ENCODE measurements at regions not wholly inside any gene's neighbourhood (a gene's known extent, or its start where the extent isn't known, plus 50 kb on each side); places are given as distances from the start of the nearest gene placed in this dataset.
"Not testable (repeated sequence)": the region's sequence is repeated elsewhere in the genome, so short reads cannot be mapped to it uniquely, and the experiment has no call there.

- no peak for DNase-seq (ENCODE audit: low read depth, low spot score)
- Mint-ChIP-seq H3K27me3 (ENCODE audit: low read depth) (peaks cover 3% of the 10 kb centered on the region), H3K36me3 (ENCODE audit: low read depth) (no peaks in the 10 kb centered on the region), H3K9me3 (no peaks in the 10 kb centered on the region), H3K4me1 (peaks cover 54% of the 10 kb centered on the region), H3K4me3 (no peak overlapping the region), H3K27ac (ENCODE audit: unreplicated experiment) (peak overlapping the region; percentile 70)
- TF ChIP-seq CTCF (conservative IDR thresholded peaks at IDR 0.05), result no peak
These were observed 92.9 kb downstream of the NPIPB11 start for GRCh38 chr16:29313559-29314048.

- Mint-ChIP-seq H3K27ac (ENCODE audit: unreplicated experiment) (peak overlapping the region; percentile 70), H3K27me3 (ENCODE audit: low read depth) (peaks cover 3% of the 10 kb centered on the region), H3K36me3 (ENCODE audit: low read depth) (no peaks in the 10 kb centered on the region), H3K4me3 (no peak overlapping the region), H3K4me1 (peaks cover 51% of the 10 kb centered on the region), H3K9me3 (no peaks in the 10 kb centered on the region)
- no peak for TF ChIP-seq CTCF (conservative IDR thresholded peaks at IDR 0.05)
- DNase-seq (ENCODE audit: low read depth, low spot score), result no peak
These were observed 93.5 kb downstream of the NPIPB11 start for GRCh38 chr16:29312835-29313558.

GRCh38 chr16:29312345-29312675 is 94.2 kb downstream of the NPIPB11 start:
- not testable (repeated sequence) for H3K36me3 Mint-ChIP-seq (ENCODE audit: low read depth); H3K9me3 Mint-ChIP-seq; H3K4me3 Mint-ChIP-seq; DNase-seq (ENCODE audit: low read depth, low spot score); H3K27me3 Mint-ChIP-seq (ENCODE audit: low read depth)
- Mint-ChIP-seq H3K27ac (ENCODE audit: unreplicated experiment) (peak overlapping the region; percentile 57), H3K4me1 (peaks cover 48% of the 10 kb centered on the region)

- H3K36me3 Mint-ChIP-seq (ENCODE audit: low read depth), result no peaks in the 10 kb centered on the region
- no peak overlapping the region for H3K27ac Mint-ChIP-seq (ENCODE audit: unreplicated experiment)
These were observed 94.8 kb downstream of the NPIPB11 start for GRCh38 chr16:29311461-29312344.

GRCh38 chr16:29310852-29311314 is 95.6 kb downstream of the NPIPB11 start:
- Mint-ChIP-seq H3K36me3 (ENCODE audit: low read depth) (no peaks in the 10 kb centered on the region), H3K4me3 (no peak overlapping the region), H3K9me3 (no peaks in the 10 kb centered on the region), H3K27ac (ENCODE audit: unreplicated experiment) (no peak overlapping the region), H3K4me1 (peaks cover 37% of the 10 kb centered on the region), H3K27me3 (ENCODE audit: low read depth) (no peaks in the 10 kb centered on the region)
- DNase-seq (ENCODE audit: low read depth, low spot score), result no peak
- no peak for TF ChIP-seq CTCF (conservative IDR thresholded peaks at IDR 0.05)

More at GRCh38 chr16:29311461-29312344, 94.8 kb downstream of the NPIPB11 start:
- Mint-ChIP-seq H3K4me1 (peaks cover 44% of the 10 kb centered on the region), H3K4me3 (no peak overlapping the region), H3K9me3 (no peaks in the 10 kb centered on the region), H3K27me3 (ENCODE audit: low read depth) (no peaks in the 10 kb centered on the region)
- DNase-seq (ENCODE audit: low read depth, low spot score), result no peak
- no peak for TF ChIP-seq CTCF (conservative IDR thresholded peaks at IDR 0.05)

GRCh38 chr16:29310243-29310642 is 96.3 kb downstream of the NPIPB11 start:
- not testable (repeated sequence) for H3K9me3 Mint-ChIP-seq; H3K4me3 Mint-ChIP-seq; H3K27ac Mint-ChIP-seq (ENCODE audit: unreplicated experiment); H3K36me3 Mint-ChIP-seq (ENCODE audit: low read depth); DNase-seq (ENCODE audit: low read depth, low spot score); H3K27me3 Mint-ChIP-seq (ENCODE audit: low read depth)
- peaks cover 33% of the 10 kb centered on the region for H3K4me1 Mint-ChIP-seq

GRCh38 chr16:29309601-29310000 is 96.9 kb downstream of the NPIPB11 start:
- DNase-seq (ENCODE audit: low read depth, low spot score); H3K36me3 Mint-ChIP-seq (ENCODE audit: low read depth); H3K27ac Mint-ChIP-seq (ENCODE audit: unreplicated experiment); H3K9me3 Mint-ChIP-seq; H3K27me3 Mint-ChIP-seq (ENCODE audit: low read depth); H3K4me3 Mint-ChIP-seq: not testable (repeated sequence)
- peaks cover 31% of the 10 kb centered on the region for H3K4me1 Mint-ChIP-seq

Measured in neural crest cell (in vitro differentiated cells).